Mesodermal cell (in vitro differentiated cells): ENCODE measurements at regions not wholly inside any gene's neighbourhood (a gene's known extent, or its start where the extent isn't known, plus 50 kb on each side); places are given as distances from the start of the nearest gene placed in this dataset.

Experiments
- H3K27ac ChIP-seq: 2 replicates; pipeline ENCODE4 v1.7.0; 2013; ENCODE audit warnings: mild to moderate bottlenecking, low read depth, low read length, moderate library complexity; ENCODE audit not compliant: severe bottlenecking
- H3K36me3 ChIP-seq: 2 replicates; pipeline ENCODE4 v1.7.1; 2013; ENCODE audit warnings: mild to moderate bottlenecking, low read length, moderate library complexity; ENCODE audit not compliant: control insufficient read depth, insufficient read depth
- H3K4me1 ChIP-seq: one replicate; pipeline ENCODE4 v1.7.1; 2013; ENCODE audit warnings: mild to moderate bottlenecking, low read length; ENCODE audit not compliant: insufficient read depth, control insufficient read depth, poor library complexity, severe bottlenecking
- H3K4me3 ChIP-seq: 2 replicates; pipeline ENCODE4 v1.7.0; 2013; ENCODE audit warnings: low read length, control low read depth, mild to moderate bottlenecking; ENCODE audit not compliant: insufficient read depth, poor library complexity, severe bottlenecking; ENCODE audit errors: extremely low read depth
- H3K9me3 ChIP-seq: 2 replicates; pipeline ENCODE4 v1.7.1; 2013; ENCODE audit warnings: mild to moderate bottlenecking, low read length, moderate library complexity; ENCODE audit not compliant: control insufficient read depth
- WGBS, 2 experiments: methylation state at CpG; one replicate each; pipeline ENCODE4 v1.1.5; 2013; ENCODE audit warnings: missing lambda C conversion rate in 2 of 2; ENCODE audit not compliant: insufficient coverage in 2 of 2; 5-methylcytosine and 5-hydroxymethylcytosine counted together

DNA sequence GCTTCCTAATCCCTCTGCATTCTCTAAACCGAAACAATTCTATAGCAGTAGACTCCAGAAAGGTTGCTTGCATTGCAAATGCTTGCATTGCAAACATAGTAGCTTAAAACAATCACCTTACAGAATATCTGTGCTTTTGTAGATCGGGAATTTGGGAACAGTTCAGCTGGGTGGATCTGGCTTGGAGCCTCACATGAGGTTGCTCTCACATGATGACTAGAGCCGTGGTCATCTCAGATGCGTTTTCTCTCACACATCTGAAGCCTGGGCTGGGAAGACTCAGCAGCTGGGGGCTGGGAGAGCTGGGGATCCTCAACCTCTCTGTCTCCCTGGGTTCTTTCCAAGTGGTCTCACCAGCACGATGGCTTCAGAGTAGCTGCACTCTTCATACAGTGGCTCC, 127.8 kb downstream of the MSX2 start:
- Histone ChIP-seq H3K9me3 (no peaks in the 10 kb centered on the region), H3K27ac (no peak overlapping the region), H3K36me3 (no peaks in the 10 kb centered on the region), H3K4me1 (no peaks in the 10 kb centered on the region), H3K4me3 (no peak overlapping the region)
- WGBS, 2 experiments, result 80 to 87% methylated on average over 3 to 4 of the region's 5 CpGs

DNA sequence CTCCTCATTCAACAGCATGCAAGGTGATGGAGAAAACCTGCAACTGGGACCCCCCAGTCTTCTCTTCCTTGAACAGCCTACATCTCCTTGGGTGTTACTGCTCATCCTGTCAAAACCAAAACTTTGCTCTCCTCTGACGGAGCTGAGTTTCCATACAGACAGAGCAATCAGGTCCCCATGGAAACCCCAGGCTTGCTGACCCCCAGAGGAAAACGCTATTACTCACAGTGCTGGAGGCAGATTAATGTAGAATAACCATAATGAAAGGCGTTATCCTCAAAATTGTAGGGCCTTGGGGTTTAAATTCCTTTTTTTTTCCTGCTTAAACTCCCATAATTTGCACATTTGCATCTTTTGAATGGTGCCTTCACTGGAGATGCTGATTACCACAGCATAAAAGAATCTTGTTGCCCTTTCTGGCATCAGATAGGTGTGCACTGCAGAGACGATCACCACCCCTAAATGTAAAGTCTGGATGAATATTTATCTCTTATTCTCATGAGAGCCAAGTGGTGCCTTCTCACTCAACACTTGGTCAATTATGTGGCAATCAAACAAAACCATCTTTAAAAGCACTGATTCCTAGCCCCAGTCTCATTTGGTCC, 126.3 kb downstream of the MSX2 start:
- H3K4me1 ChIP-seq, result no peaks in the 10 kb centered on the region
- H3K9me3 ChIP-seq, result no peaks in the 10 kb centered on the region
- no peak overlapping the region for H3K27ac ChIP-seq
- WGBS, 2 experiments, result 49% methylated on average over 3 of the region's 4 CpGs; no CpG with 5 or more reads in 1 of the 2 experiments
- no peak overlapping the region for H3K4me3 ChIP-seq
- H3K36me3 ChIP-seq, result no peaks in the 10 kb centered on the region

DNA sequence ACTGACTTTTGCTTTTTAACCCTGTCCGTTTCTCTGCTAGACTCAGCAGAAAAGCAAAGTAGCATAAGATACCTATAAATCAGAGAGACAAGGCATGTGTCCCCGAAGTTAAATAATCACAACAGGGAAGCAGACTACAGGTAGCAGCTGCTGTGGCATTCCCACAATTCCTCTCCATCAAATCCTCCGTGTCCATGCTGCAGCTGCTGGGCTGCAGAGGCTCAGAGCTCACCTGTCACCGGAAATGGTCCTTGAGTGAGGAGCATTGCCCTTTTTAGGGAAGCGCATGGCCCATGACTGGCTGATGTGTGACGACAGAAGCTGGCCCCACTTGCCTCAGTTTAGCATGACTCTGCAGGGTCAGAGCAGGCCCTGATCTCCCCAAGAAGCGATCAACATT, 125.0 kb downstream of the MSX2 start:
- Histone ChIP-seq H3K4me1 (no peaks in the 10 kb centered on the region), H3K36me3 (no peaks in the 10 kb centered on the region), H3K4me3 (no peak overlapping the region), H3K27ac (no peak overlapping the region), H3K9me3 (no peaks in the 10 kb centered on the region)
- 85 to 92% methylated on average over 4 to 7 of the region's 7 CpGs for WGBS, 2 experiments

DNA sequence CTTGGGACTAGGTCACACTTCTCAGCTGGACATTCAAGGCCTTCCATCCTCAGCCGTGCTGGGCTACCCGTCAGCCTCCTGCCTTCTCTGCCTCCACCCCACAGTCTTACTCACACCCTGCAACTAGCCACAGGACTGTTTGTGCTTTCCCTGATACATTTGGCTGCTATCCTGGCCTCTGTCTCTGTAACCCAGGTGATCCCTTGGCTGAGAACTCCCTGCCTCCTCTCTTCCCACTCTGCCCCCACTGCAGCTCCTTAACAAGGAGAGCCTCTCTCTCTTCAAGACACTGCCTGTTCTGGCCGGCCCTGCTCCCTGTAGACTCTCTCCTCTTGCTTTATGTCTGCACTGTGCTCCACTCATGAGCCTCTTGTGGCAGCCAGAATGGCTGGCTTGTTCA, 120.6 kb downstream of the MSX2 start:
- Histone ChIP-seq H3K4me3 (no peak overlapping the region), H3K36me3 (no peaks in the 10 kb centered on the region), H3K27ac (no peak overlapping the region), H3K4me1 (no peaks in the 10 kb centered on the region), H3K9me3 (no peaks in the 10 kb centered on the region)
- WGBS, 2 experiments, result 86% methylated on average over 3 of the region's 3 CpGs

DNA sequence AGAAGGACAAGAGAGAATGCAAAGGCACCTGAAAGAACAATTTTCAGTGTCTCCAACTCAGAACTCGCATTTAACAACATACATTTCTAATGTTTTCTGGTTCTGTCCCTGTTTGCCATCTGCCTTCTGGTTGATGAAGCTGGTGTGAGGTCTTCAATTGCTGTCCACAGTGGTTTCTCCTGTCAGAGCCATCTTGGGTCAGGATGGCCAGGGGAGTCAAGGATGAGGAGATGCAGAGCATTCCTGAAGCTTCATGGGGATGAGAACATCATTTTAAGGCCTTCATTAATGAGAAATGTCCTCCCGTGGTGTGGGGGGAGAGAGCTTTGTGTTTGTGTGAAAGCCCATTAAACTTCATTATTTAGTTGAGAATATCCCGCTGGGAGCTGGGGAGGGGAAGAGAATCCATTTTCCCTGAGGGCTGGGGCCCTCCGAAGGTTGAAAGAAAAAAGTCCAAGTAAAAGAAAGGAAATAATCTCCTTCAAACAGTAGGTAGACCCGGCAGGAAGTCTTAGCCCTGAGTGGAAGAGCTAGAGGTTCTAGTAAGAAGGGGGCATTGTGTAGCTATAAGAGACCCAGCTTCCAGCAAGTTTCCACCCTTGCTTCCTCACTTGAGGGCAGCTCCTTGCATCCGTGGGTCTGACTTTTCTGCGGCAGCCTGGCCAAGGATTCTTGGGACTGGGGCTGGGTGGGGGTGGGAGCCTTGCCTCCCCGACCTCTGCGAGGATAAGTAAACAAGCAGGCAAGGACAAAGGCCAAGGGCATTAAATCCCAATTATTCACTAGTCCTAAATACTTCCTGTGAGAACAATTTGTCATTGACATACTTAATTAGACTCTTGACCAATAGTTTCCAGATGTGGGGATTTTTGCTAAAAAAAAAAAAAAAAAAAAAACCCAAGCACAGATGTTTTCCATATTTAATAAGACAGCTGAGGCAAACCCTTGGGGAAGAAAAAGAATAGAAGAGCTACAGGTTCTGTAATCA, 119.2 kb downstream of the MSX2 start:
- Histone ChIP-seq H3K27ac (peak overlapping the region; percentile 16), H3K36me3 (no peaks in the 10 kb centered on the region), H3K4me3 (no peak overlapping the region), H3K4me1 (no peaks in the 10 kb centered on the region), H3K9me3 (no peaks in the 10 kb centered on the region)
- WGBS, 2 experiments, result 60 to 69% methylated on average over 2 of the region's 9 CpGs

DNA sequence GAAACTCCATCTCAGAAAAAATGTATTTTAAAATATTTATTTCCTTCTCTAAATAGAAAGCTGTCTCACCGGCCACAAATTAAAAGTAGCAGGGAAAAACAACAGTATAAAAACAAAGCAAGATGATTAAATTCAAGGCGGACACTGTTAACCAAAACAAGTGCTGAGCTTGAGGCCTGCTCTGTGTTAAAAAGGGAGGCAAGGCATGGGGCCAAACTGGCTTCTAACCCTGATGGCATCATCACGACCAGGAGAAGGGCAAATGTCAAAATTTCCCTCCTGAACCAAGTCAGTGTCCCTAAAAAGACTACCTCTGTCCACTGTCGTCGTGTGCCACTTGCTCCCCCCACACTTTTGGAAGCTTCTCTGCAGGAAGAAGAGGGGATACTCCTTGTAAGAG, 116.1 kb downstream of the MSX2 start:
- Histone ChIP-seq H3K4me3 (no peak overlapping the region), H3K9me3 (no peaks in the 10 kb centered on the region), H3K27ac (no peak overlapping the region), H3K36me3 (no peaks in the 10 kb centered on the region), H3K4me1 (no peaks in the 10 kb centered on the region)
- 82 to 90% methylated on average over 1 to 4 of the region's 5 CpGs for WGBS, 2 experiments

DNA sequence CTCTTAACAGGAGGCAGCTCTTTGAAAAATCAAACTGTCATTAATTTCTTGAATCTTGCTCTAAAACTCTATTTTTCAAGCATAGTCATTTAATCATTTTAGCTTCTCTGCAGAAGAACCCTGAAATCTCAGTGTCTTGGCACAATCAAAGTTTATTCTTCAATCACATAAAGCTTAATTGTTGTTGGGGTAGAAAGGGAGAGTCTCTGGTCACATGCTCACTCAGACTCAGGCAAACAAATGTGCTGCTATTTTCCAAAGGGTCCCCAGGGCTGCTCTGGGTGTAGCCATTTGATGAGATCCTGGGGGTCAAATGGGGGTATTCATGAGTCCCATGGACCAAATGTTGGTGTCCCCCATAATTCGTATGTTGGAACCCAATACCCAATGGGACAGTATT, 114.8 kb downstream of the MSX2 start:
- Histone ChIP-seq H3K4me1 (no peaks in the 10 kb centered on the region), H3K9me3 (no peaks in the 10 kb centered on the region), H3K27ac (no peak overlapping the region), H3K36me3 (no peaks in the 10 kb centered on the region), H3K4me3 (no peak overlapping the region)
- 89% methylated on average over 1 of the region's 1 CpG; no CpG with 5 or more reads in 1 of the 2 experiments for WGBS, 2 experiments

DNA sequence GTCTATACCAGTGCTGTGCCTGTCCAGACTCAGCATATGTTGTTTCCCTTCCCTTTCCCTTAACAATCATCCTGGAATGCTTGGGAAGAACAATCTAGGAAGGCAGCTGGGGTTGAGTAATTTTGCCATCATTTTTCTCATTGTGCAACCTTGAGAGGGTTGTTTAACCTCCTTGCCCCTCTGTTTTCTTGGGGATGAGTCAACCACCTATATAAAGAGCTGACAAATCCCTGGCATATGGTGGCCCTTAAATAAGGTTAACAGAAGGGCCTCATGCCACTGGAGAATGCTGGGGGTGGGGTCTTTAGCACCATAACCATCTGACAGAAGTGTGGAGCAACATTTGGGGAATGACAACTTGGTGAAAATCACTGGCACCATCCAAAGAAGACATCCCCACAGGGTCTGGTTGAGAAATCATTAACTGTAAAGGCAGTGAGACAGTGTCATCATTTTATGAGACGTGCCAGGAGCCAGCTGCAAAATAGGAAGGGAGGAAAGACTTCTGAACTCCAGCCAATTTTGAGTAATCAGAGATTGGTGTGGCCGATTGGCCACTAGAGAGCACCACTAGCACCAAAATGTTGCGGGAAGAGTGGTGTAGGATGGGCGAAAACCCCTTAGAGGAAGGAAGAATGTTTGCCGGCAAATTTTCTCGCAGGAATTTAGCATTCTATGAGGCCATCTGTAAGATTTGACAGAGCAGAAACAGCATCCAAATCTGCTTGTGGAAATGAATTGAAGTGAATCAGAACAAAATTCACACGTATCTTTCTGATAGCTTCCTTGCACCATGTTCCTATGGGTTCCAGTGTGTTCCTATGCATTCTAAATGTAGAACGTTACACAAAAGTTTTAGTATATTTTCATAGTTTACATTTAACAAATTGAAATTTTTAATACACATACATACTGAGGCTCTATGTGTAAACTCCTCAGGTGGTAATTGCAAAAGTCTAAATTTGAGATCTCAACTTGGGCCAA, 113.8 kb downstream of the MSX2 start:
- Histone ChIP-seq H3K27ac (no peak overlapping the region), H3K4me3 (no peak overlapping the region), H3K4me1 (no peaks in the 10 kb centered on the region), H3K36me3 (no peaks in the 10 kb centered on the region), H3K9me3 (no peaks in the 10 kb centered on the region)
- 38 to 52% methylated on average over 6 to 7 of the region's 8 CpGs for WGBS, 2 experiments

DNA sequence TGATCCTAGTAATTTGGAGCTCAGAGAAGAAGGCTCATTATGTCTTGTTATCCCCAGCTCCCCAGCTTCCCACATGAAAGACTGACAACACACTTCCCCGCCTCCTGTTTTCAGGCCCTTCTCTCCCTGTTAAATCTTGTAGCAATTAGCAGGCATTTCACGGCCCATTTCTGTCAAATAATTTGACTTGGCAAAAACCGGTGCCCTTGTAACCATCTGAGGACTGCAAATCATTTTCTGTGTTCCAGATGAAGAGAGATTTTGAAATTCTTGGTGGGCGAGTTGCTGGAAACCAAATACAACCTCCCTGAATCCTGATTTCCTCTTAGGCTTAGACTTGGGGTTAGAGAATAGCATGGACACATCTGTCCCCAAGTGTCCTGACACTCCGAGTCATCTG, 109.7 kb downstream of the MSX2 start:
- 67 to 88% methylated on average over 2 to 5 of the region's 5 CpGs for WGBS, 2 experiments
- H3K4me1 ChIP-seq, result no peaks in the 10 kb centered on the region
- no peak overlapping the region for H3K4me3 ChIP-seq
- no peaks in the 10 kb centered on the region for H3K36me3 ChIP-seq
- H3K27ac ChIP-seq, result no peak overlapping the region
- H3K9me3 ChIP-seq, result no peaks in the 10 kb centered on the region

DNA sequence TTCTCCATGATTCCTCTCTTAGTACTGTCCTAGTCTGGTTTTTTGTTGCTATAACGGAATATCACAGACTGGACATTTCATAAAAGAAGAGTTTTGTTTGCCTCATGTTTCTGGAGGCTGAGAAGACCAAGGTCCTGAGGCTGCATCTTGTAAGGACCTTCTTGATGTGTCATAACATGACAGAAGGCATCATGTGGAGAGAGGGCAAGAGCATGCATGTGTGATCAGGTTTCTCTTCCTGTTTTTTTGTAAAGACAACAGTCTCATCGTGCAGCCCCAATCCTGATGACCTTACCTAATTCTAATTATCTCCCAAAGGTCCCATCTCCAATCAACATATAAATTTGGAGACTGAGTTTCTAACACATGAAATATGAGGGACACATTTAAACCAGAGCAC, 108.4 kb downstream of the MSX2 start:
- Histone ChIP-seq H3K27ac (no peak overlapping the region), H3K9me3 (no peaks in the 10 kb centered on the region), H3K4me3 (no peak overlapping the region), H3K4me1 (no peaks in the 10 kb centered on the region), H3K36me3 (no peaks in the 10 kb centered on the region)
- WGBS, 2 experiments, result 72 to 100% methylated on average over 1 to 2 of the region's 2 CpGs
